Left lung (tissue), 4 donors: ENCODE measurements at regions not wholly inside any gene's neighbourhood (a gene's known extent, or its start where the extent isn't known, plus 50 kb on each side); places are given as distances from the start of the nearest gene placed in this dataset.

Experiments used
- ATAC-seq: fragments of 200-7000 bp; cut with Tn5 transposase; one replicate; pipeline ENCODE4 v1.9.1; 2020; ENCODE audit warnings: moderate library complexity
- DNase-seq, 4 donors: peaks; one replicate each; pipeline ENCODE4 v3.0.0-alpha.2; 2013 to 2020
- H3K27ac ChIP-seq, 2 donors: fragments of 200-600 bp; sonication (generic) in 1 of 2; one replicate each; pipeline versions ENCODE4 v1.5.0 to v1.8.0; 2020 to 2021
- H3K27me3 ChIP-seq, 2 donors: fragments of 200-600 bp; sonication (generic) in 1 of 2; one replicate each; pipeline versions ENCODE4 v1.5.0 to v1.8.0; 2020 to 2021
- H3K36me3 ChIP-seq, 2 donors: fragments of 200-600 bp; sonication (generic) in 1 of 2; one replicate each; pipeline versions ENCODE4 v1.5.0 to v1.8.0; 2020 to 2021
- H3K4me1 ChIP-seq, 2 donors: fragments of 200-600 bp; one replicate each; pipeline ENCODE4 v1.8.0; 2021
- H3K4me3 ChIP-seq, 2 donors: fragments of 200-600 bp; sonication (generic) in 1 of 2; one replicate each; pipeline versions ENCODE4 v1.5.0 to v1.8.0; 2020 to 2021; ENCODE audit warnings: mild to moderate bottlenecking in 1 of 2
- H3K9me3 ChIP-seq, 2 donors: fragments of 200-600 bp; sonication (generic) in 1 of 2; one replicate each; pipeline versions ENCODE4 v1.5.0 to v1.8.0; 2020 to 2021
- CTCF ChIP-seq, 2 donors: fragments of 200-600 bp; sonication (generic) in 1 of 2; IDR thresholded peaks; one replicate each; pipeline versions ENCODE4 v1.5.0 to v1.8.0; 2021; ENCODE audit warnings: antibody characterized with exemption in 2 of 2
- intact Hi-C, 2 donors: fragments of 100-400 bp; cut with DNase I; formaldehyde crosslinking; loops; one replicate each; pipeline versions ENCODE4 v1.11.2 to v1.14.2; 2022
- donor health status: DM: no; HTN: yes; CAD: no.
- donor health status: DM: no; HTN: no; CAD: no.

- no peak overlapping the region for H3K4me3 ChIP-seq
- intact Hi-C loops = no loop called here
- H3K4me1 ChIP-seq = no peaks in the 10 kb centered on the region
- DNase-seq (no peak), ATAC-seq (no peak)
- no peak for TF ChIP-seq CTCF (IDR thresholded peaks at IDR 0.05)
- no peaks in the 10 kb centered on the region for H3K27me3 ChIP-seq
- H3K36me3 ChIP-seq = no peaks in the 10 kb centered on the region
- no peak overlapping the region for H3K27ac ChIP-seq
- H3K9me3 ChIP-seq = no peaks in the 10 kb centered on the region
These were observed 177.3 kb downstream of the IRX2 start for GRCh38 chr5:2574155-2574554.

GRCh38 chr5:2570586-2570985 is 180.9 kb downstream of the IRX2 start:
- no peaks in the 10 kb centered on the region for H3K36me3 ChIP-seq
- ATAC-seq = no peak
- no peak for DNase-seq
- H3K4me3 ChIP-seq = no peak overlapping the region
- intact Hi-C loops = no loop called here
- no peaks in the 10 kb centered on the region for H3K9me3 ChIP-seq
- H3K27ac ChIP-seq = no peak overlapping the region
- no peaks in the 10 kb centered on the region for H3K4me1 ChIP-seq
- H3K27me3 ChIP-seq = no peaks in the 10 kb centered on the region
- no peak for TF ChIP-seq CTCF (IDR thresholded peaks at IDR 0.05)

- Histone ChIP-seq H3K27me3 (no peaks in the 10 kb centered on the region), H3K4me1 (no peaks in the 10 kb centered on the region), H3K27ac (no peak overlapping the region), H3K9me3 (peaks cover 0 to 2% of the 10 kb centered on the region in 2 donors), H3K4me3 (no peak overlapping the region), H3K36me3 (no peaks in the 10 kb centered on the region)
- DNase-seq (no peak), ATAC-seq (no peak)
- intact Hi-C loops = no loop called here
- no peak for TF ChIP-seq CTCF (IDR thresholded peaks at IDR 0.05)
These were observed 181.5 kb downstream of the IRX2 start for GRCh38 chr5:2569774-2570542.

GRCh38 chr5:2569176-2569575 is 182.3 kb downstream of the IRX2 start:
- Histone ChIP-seq H3K27me3 (no peaks in the 10 kb centered on the region), H3K4me3 (no peak overlapping the region), H3K4me1 (no peaks in the 10 kb centered on the region), H3K9me3 (peaks cover 0 to 5% of the 10 kb centered on the region in 2 donors), H3K36me3 (no peaks in the 10 kb centered on the region), H3K27ac (no peak overlapping the region)
- ATAC-seq (no peak), DNase-seq (no peak)
- no peak for TF ChIP-seq CTCF (IDR thresholded peaks at IDR 0.05)
- intact Hi-C loops = no loop called here

- Histone ChIP-seq H3K9me3 (peaks cover 0 to 13% of the 10 kb centered on the region in 2 donors), H3K4me1 (no peaks in the 10 kb centered on the region), H3K4me3 (no peak overlapping the region), H3K36me3 (no peaks in the 10 kb centered on the region), H3K27ac (no peak overlapping the region), H3K27me3 (no peaks in the 10 kb centered on the region)
- TF ChIP-seq CTCF (IDR thresholded peaks at IDR 0.05) = no peak
- intact Hi-C loops = no loop called here
- ATAC-seq (no peak), DNase-seq (no peak)
These were observed 185.2 kb downstream of the IRX2 start for GRCh38 chr5:2566284-2566683.
